ENCODE measurements at regions not wholly inside any gene's neighbourhood (a gene's known extent, or its start where the extent isn't known, plus 50 kb on each side); places are given as distances from the start of the nearest gene placed in this dataset.

GRCh38 chr17:70648166-70648565, 478.8 kb downstream of the KCNJ2 start:
- TF ChIP-seq POLR2A (IDR thresholded peaks at IDR 0.05; ENCODE audit: low read depth, low read length) (no peak), POLR2AphosphoS5 (IDR thresholded peaks at IDR 0.05; ENCODE audit: low read depth, low read length) (no peak), TAF1 (IDR thresholded peaks at IDR 0.05; ENCODE audit: borderline replicate concordance, low read depth, low read length) (no peak)
